Inflammatory macrophage treated with lipopolysaccharide for 1 hour (primary cell): ENCODE measurements at regions not wholly inside any gene's neighbourhood (a gene's known extent, or its start where the extent isn't known, plus 50 kb on each side); places are given as distances from the start of the nearest gene placed in this dataset.

Experiments used
- DNase-seq, 2 donors: peaks; one replicate each; pipeline ENCODE4 v3.0.0-alpha.2; 2020 to 2022

- DNase-seq, result no peak
Observed at GRCh38 chr1:201660931-201661822, 122.2 kb downstream of the NAV1 start.

- no peak for DNase-seq
Observed at GRCh38 chr1:201661823-201662359, 123.0 kb downstream of the NAV1 start.

GRCh38 chr1:201662646-201663045, 123.7 kb downstream of the NAV1 start:
- DNase-seq, result no peak

- no peak for DNase-seq
Observed at GRCh38 chr1:201663491-201664113, 124.7 kb downstream of the NAV1 start.

- DNase-seq, result no peak
Observed at GRCh38 chr1:201665036-201665435, 126.1 kb downstream of the NAV1 start.

- no peak for DNase-seq
Observed at GRCh38 chr1:201666102-201666501, 127.2 kb downstream of the NAV1 start.

- no peak for DNase-seq
Observed at GRCh38 chr1:201666645-201667044, 127.7 kb downstream of the NAV1 start.

- DNase-seq, result no peak
Observed at GRCh38 chr1:201667479-201667878, 128.6 kb downstream of the NAV1 start.

- DNase-seq, result no peak
Observed at GRCh38 chr1:201670517-201670916, 131.6 kb downstream of the NAV1 start.

GRCh38 chr1:201672685-201673084, 133.8 kb downstream of the NAV1 start:
- no peak for DNase-seq

GRCh38 chr1:201673093-201673492, 134.2 kb downstream of the NAV1 start:
- no peak for DNase-seq

GRCh38 chr1:201673915-201674314, 135.0 kb downstream of the NAV1 start:
- no peak for DNase-seq

- peak; percentile 52 to 53 for DNase-seq
Observed at GRCh38 chr1:201675143-201675542, 136.2 kb downstream of the NAV1 start.

- DNase-seq, result no peak
Observed at GRCh38 chr1:201676197-201676596, 137.3 kb downstream of the NAV1 start.

- DNase-seq, result no peak
Observed at GRCh38 chr1:201676641-201677040, 137.7 kb downstream of the NAV1 start.

- DNase-seq, result no peak
Observed at GRCh38 chr1:201678264-201679101, 139.6 kb downstream of the NAV1 start.

GRCh38 chr1:201681375-201681774, 142.4 kb downstream of the NAV1 start:
- DNase-seq, result no peak

- DNase-seq, result no peak
Observed at GRCh38 chr1:201682964-201683363, 144.0 kb downstream of the NAV1 start.

- no peak for DNase-seq
Observed at GRCh38 chr1:201683397-201683796, 144.5 kb downstream of the NAV1 start.

GRCh38 chr1:201685485-201685884, 143.5 kb upstream of the IPO9 start:
- no peak for DNase-seq

GRCh38 chr1:201686714-201687455, 142.1 kb upstream of the IPO9 start:
- DNase-seq, result no peak

- DNase-seq, result no peak
Observed at GRCh38 chr1:201688514-201688913, 140.4 kb upstream of the IPO9 start.
